Lower lobe of right lung (tissue), 2 donors: ENCODE measurements at regions not wholly inside any gene's neighbourhood (a gene's known extent, or its start where the extent isn't known, plus 50 kb on each side); places are given as distances from the start of the nearest gene placed in this dataset.
"Not testable (repeated sequence)": the region's sequence is repeated elsewhere in the genome, so short reads cannot be mapped to it uniquely, and the experiment has no call there.

Experiments used
- ATAC-seq, 2 donors: fragments of 200-7000 bp; cut with Tn5 transposase; one replicate each; pipeline ENCODE4 v1.9.1; 2020 to 2022; ENCODE audit warnings: mild to moderate bottlenecking in 2 of 2, moderate library complexity in 2 of 2
- DNase-seq: peaks from one replicate; pipeline ENCODE4 v3.0.0-alpha.2; 2020
- H3K27ac ChIP-seq: fragments of 200-600 bp; one replicate; pipeline ENCODE4 v1.8.0; 2022
- H3K27me3 ChIP-seq: fragments of 200-600 bp; one replicate; pipeline ENCODE4 v1.8.0; 2022; ENCODE audit warnings: low read depth
- H3K36me3 ChIP-seq: fragments of 200-600 bp; one replicate; pipeline ENCODE4 v1.8.0; 2022; ENCODE audit warnings: mild to moderate bottlenecking
- H3K4me1 ChIP-seq: fragments of 200-600 bp; one replicate; pipeline ENCODE4 v1.8.0; 2022
- H3K4me3 ChIP-seq: fragments of 200-600 bp; one replicate; pipeline ENCODE4 v1.8.0; 2022; ENCODE audit warnings: mild to moderate bottlenecking
- H3K9me3 ChIP-seq: fragments of 200-600 bp; one replicate; pipeline ENCODE4 v1.8.0; 2022
- CTCF ChIP-seq: fragments of 200-600 bp; IDR thresholded peaks from one replicate; pipeline ENCODE4 v1.8.0; 2022; ENCODE audit warnings: antibody characterized with exemption, mild to moderate bottlenecking
- intact Hi-C: fragments of 100-400 bp; cut with DNase I; formaldehyde crosslinking; loops from one replicate; pipeline ENCODE4 v1.11.0; 2022
- donor health status: DM: no; HTN: yes; CAD: no; lungs with severe emphysema.

GRCh38 chr1:69090170-69090569 is 477.6 kb upstream of the LRRC7 start:
- Histone ChIP-seq H3K27me3 (no peaks in the 10 kb centered on the region), H3K36me3 (no peaks in the 10 kb centered on the region), H3K4me3 (no peak overlapping the region), H3K27ac (no peak overlapping the region), H3K4me1 (no peaks in the 10 kb centered on the region), H3K9me3 (peaks cover 6% of the 10 kb centered on the region)
- no peak for DNase-seq
- ATAC-seq = no peak
- TF ChIP-seq CTCF = no peak
- intact Hi-C loops = no loop called here

- Histone ChIP-seq H3K4me1 (no peaks in the 10 kb centered on the region), H3K9me3 (peaks cover 6% of the 10 kb centered on the region), H3K4me3 (no peak overlapping the region), H3K27ac (no peak overlapping the region), H3K27me3 (no peaks in the 10 kb centered on the region), H3K36me3 (no peaks in the 10 kb centered on the region)
- ATAC-seq (no peak), DNase-seq (no peak)
- TF ChIP-seq CTCF = no peak
- intact Hi-C loops = no loop called here
These were observed 477.0 kb upstream of the LRRC7 start for GRCh38 chr1:69090752-69091151.

GRCh38 chr1:69102058-69102457 is 465.7 kb upstream of the LRRC7 start:
- DNase-seq = not testable (repeated sequence)

GRCh38 chr1:69103213-69103612 is 464.5 kb upstream of the LRRC7 start:
- no peaks in the 10 kb centered on the region for H3K4me1 ChIP-seq
- DNase-seq = no peak
- H3K36me3 ChIP-seq = no peaks in the 10 kb centered on the region
- intact Hi-C loops = no loop called here
- TF ChIP-seq CTCF = no peak
- no peaks in the 10 kb centered on the region for H3K9me3 ChIP-seq
- no peak overlapping the region for H3K27ac ChIP-seq
- no peak for ATAC-seq
- no peaks in the 10 kb centered on the region for H3K27me3 ChIP-seq
- H3K4me3 ChIP-seq = no peak overlapping the region

More at GRCh38 chr1:69102058-69102457, 465.7 kb upstream of the LRRC7 start:
- ATAC-seq, intact Hi-C loops, H3K4me3 ChIP-seq, H3K36me3 ChIP-seq, H3K27me3 ChIP-seq, H3K9me3 ChIP-seq, H3K27ac ChIP-seq, H3K4me1 ChIP-seq: not testable (repeated sequence)

GRCh38 chr1:69103705-69104385 is 463.9 kb upstream of the LRRC7 start:
- intact Hi-C loops = no loop called here
- no peaks in the 10 kb centered on the region for H3K36me3 ChIP-seq

More at GRCh38 chr1:69103705-69104385, 463.9 kb upstream of the LRRC7 start:
- Histone ChIP-seq H3K27ac (no peak overlapping the region), H3K27me3 (no peaks in the 10 kb centered on the region), H3K4me3 (no peak overlapping the region), H3K9me3 (no peaks in the 10 kb centered on the region), H3K4me1 (no peaks in the 10 kb centered on the region)
- no peak for ATAC-seq
- DNase-seq = no peak
- no peak for TF ChIP-seq CTCF
